IMR-90 (cell line): ENCODE measurements at regions not wholly inside any gene's neighbourhood (a gene's known extent, or its start where the extent isn't known, plus 50 kb on each side); places are given as distances from the start of the nearest gene placed in this dataset.

Experiments used
- ATAC-seq: fragments of 200-7000 bp; cut with Tn5 transposase; 2 replicates; pipeline ENCODE4 v1.9.1; 2020; ENCODE audit warnings: low read depth, mild to moderate bottlenecking, moderate library complexity
- BruUV-seq: library from RNA; stranded (reverse); fragments of 400-500 nt; replicated peaks from 2 replicates; lab custom pipeline; 2021; lab: Mats Ljungman, UMichigan
- CTCF ChIA-PET: fragments of 300-600 bp; formaldehyde crosslinking; extraction: SDS; loops from one replicate; lab custom pipeline; 2021; ENCODE audit warnings: antibody characterized with exemption; lab: Yijun Ruan, JAX
- POLR2A ChIA-PET: fragments of 300-600 bp; sonication (Branson Sonifier 250); formaldehyde crosslinking; loops from one replicate; lab custom pipeline; 2022; ENCODE audit warnings: antibody characterized with exemption; ENCODE audit not compliant: unreplicated experiment; lab: Charles Lee
- DNase-seq: peaks from one replicate; pipeline ENCODE4 v3.0.0; 2013
- H2AFZ ChIP-seq: replicated peaks from 2 replicates; pipeline ENCODE3; 2013; ENCODE audit warnings: low read length, mild to moderate bottlenecking; ENCODE audit not compliant: poor library complexity
- H2AK5ac ChIP-seq: 2 replicates; pipeline ENCODE4 v1.6.1; 2013; ENCODE audit warnings: low read depth, low read length, inconsistent platforms
- H2AK9ac ChIP-seq: replicated peaks from 2 replicates; pipeline ENCODE3; 2013; ENCODE audit warnings: mild to moderate bottlenecking, low read depth, low read length, moderate library complexity; ENCODE audit not compliant: poor library complexity
- H2BK120ac ChIP-seq: 2 replicates; pipeline ENCODE4 v1.6.1; 2013; ENCODE audit warnings: low read depth, low read length, inconsistent platforms
- H2BK15ac ChIP-seq: 3 replicates; pipeline ENCODE4 v1.6.1; 2013; ENCODE audit warnings: low read depth, low read length, inconsistent platforms
- H2BK20ac ChIP-seq: 2 replicates; pipeline ENCODE4 v1.6.1; 2013; ENCODE audit warnings: low read depth, mild to moderate bottlenecking, inconsistent platforms, low read length, moderate library complexity
- H2BK5ac ChIP-seq: 2 replicates; pipeline ENCODE4 v1.6.1; 2013; ENCODE audit warnings: mild to moderate bottlenecking, low read depth, low read length, inconsistent platforms; ENCODE audit not compliant: poor library complexity, severe bottlenecking
- H3K14ac ChIP-seq: replicated peaks from 2 replicates; pipeline ENCODE4 v1.6.1; 2013; ENCODE audit warnings: low read depth, low read length, inconsistent platforms
- H3K18ac ChIP-seq: 2 replicates; pipeline ENCODE4 v1.6.1; 2013; ENCODE audit warnings: low read depth, low read length, control low read depth
- H3K23ac ChIP-seq: 2 replicates; pipeline ENCODE4 v1.6.1; 2013; ENCODE audit warnings: low read depth, low read length, inconsistent platforms
- H3K27ac ChIP-seq: 2 replicates; pipeline ENCODE4 v1.5.1; 2013; ENCODE audit warnings: mild to moderate bottlenecking, control low read depth, low read length; ENCODE audit not compliant: insufficient read depth
- H3K27me3 ChIP-seq: 2 replicates; pipeline ENCODE4 v1.6.1; 2013; ENCODE audit warnings: low read length; ENCODE audit not compliant: control insufficient read depth, insufficient read depth
- H3K36me3 ChIP-seq: 2 replicates; pipeline ENCODE4 v1.6.1; 2013; ENCODE audit warnings: low read length, mixed read lengths; ENCODE audit not compliant: control insufficient read depth, insufficient read depth
- H3K4ac ChIP-seq: 2 replicates; pipeline ENCODE4 v1.6.1; 2013; ENCODE audit warnings: low read depth, low read length, inconsistent platforms
- H3K4me1 ChIP-seq: 2 replicates; pipeline ENCODE4 v1.6.1; 2013; ENCODE audit warnings: low read length, mixed read lengths; ENCODE audit not compliant: control insufficient read depth, insufficient read depth
- H3K4me2 ChIP-seq: 2 replicates; pipeline ENCODE4 v1.6.1; 2013; ENCODE audit warnings: low read depth, mild to moderate bottlenecking, control low read depth, low read length, moderate library complexity
- H3K4me3 ChIP-seq: 2 replicates; pipeline ENCODE4 v1.5.1; 2013; ENCODE audit warnings: low read depth, mild to moderate bottlenecking, control low read depth, low read length, moderate library complexity; ENCODE audit not compliant: insufficient read depth
- H3K56ac ChIP-seq: 2 replicates; pipeline ENCODE4 v1.6.1; 2013; ENCODE audit warnings: low read length, inconsistent platforms; ENCODE audit not compliant: insufficient read depth; ENCODE audit errors: extremely low read depth
- H3K79me1 ChIP-seq, 2 experiments: 2 replicates each; pipeline ENCODE4 v1.6.1; 2013; ENCODE audit warnings: low read length in 2 of 2, inconsistent platforms in 1 of 2, low read depth in 1 of 2
- H3K9ac ChIP-seq: 2 replicates; pipeline ENCODE4 v1.6.1; 2013; ENCODE audit warnings: low read depth, low read length, control low read depth
- H3K9me1 ChIP-seq: 2 replicates; pipeline ENCODE4 v1.6.1; 2013; ENCODE audit warnings: low read length, inconsistent platforms; ENCODE audit not compliant: insufficient read depth
- H3K9me3 ChIP-seq: 2 replicates; pipeline ENCODE4 v1.6.1; 2013; ENCODE audit warnings: low read length; ENCODE audit not compliant: control insufficient read depth, insufficient read depth
- H4K20me1 ChIP-seq: 2 replicates; pipeline ENCODE4 v1.6.1; 2013; ENCODE audit warnings: low read length, inconsistent platforms; ENCODE audit not compliant: insufficient read depth
- H4K5ac ChIP-seq: 2 replicates; pipeline ENCODE4 v1.6.1; 2013; ENCODE audit warnings: mild to moderate bottlenecking, low read depth, low read length, control low read depth
- H4K8ac ChIP-seq, 2 experiments: 2 replicates each; pipeline ENCODE4 v1.6.1; 2013; ENCODE audit warnings: low read depth in 2 of 2, low read length in 2 of 2, control low read depth in 1 of 2, inconsistent platforms in 1 of 2
- H4K91ac ChIP-seq: 2 replicates; pipeline ENCODE4 v1.6.1; 2013; ENCODE audit warnings: low read depth, low read length, inconsistent platforms; ENCODE audit not compliant: insufficient read depth
- BHLHE40 ChIP-seq: fragments of 150-350 bp; IDR thresholded peaks from 2 replicates; pipeline ENCODE4 v1.6.1; 2016; ENCODE audit warnings: mild to moderate bottlenecking, low read depth, low read length
- CEBPB ChIP-seq: IDR thresholded peaks from 2 replicates; pipeline ENCODE4 v1.6.1; 2012; ENCODE audit warnings: low read depth, low read length, improper control_type of control experiment
- CHD1 ChIP-seq: IDR thresholded peaks from 2 replicates; pipeline ENCODE4 v1.6.1; 2012; ENCODE audit warnings: low read depth, low read length, improper control_type of control experiment
- FOS ChIP-seq: fragments of 150-350 bp; IDR thresholded peaks from 2 replicates; pipeline ENCODE4 v1.6.1; 2016; ENCODE audit warnings: low read depth, low read length
- MAFK ChIP-seq: IDR thresholded peaks from 2 replicates; pipeline ENCODE4 v1.6.1; 2012; ENCODE audit warnings: low read depth, low read length, improper control_type of control experiment
- MAZ ChIP-seq: IDR thresholded peaks from 2 replicates; pipeline ENCODE4 v1.6.1; 2012; ENCODE audit warnings: low read depth, mild to moderate bottlenecking, low read length, improper control_type of control experiment, moderate library complexity, borderline replicate concordance
- MXI1 ChIP-seq: IDR thresholded peaks from 2 replicates; pipeline ENCODE4 v1.6.1; 2012; ENCODE audit warnings: low read depth, mild to moderate bottlenecking, low read length, moderate library complexity, borderline replicate concordance
- NFE2L2 ChIP-seq: fragments of 150-350 bp; IDR thresholded peaks from 2 replicates; pipeline ENCODE4 v1.6.1; 2016; ENCODE audit warnings: low read depth, mild to moderate bottlenecking, low read length
- POLR2A ChIP-seq: IDR thresholded peaks from 2 replicates; pipeline ENCODE4 v1.6.1; 2012; ENCODE audit warnings: mild to moderate bottlenecking, low read depth, low read length
- RAD21 ChIP-seq: IDR thresholded peaks from 2 replicates; pipeline ENCODE4 v1.6.1; 2012; ENCODE audit warnings: low read length, improper control_type of control experiment
- RCOR1 ChIP-seq: IDR thresholded peaks from 2 replicates; pipeline ENCODE4 v1.6.1; 2012; ENCODE audit warnings: mild to moderate bottlenecking, low read length, improper control_type of control experiment; ENCODE audit not compliant: insufficient replicate concordance
- RFX5 ChIP-seq: IDR thresholded peaks from 2 replicates; pipeline ENCODE4 v1.8.0; 2012; ENCODE audit warnings: low read depth, mild to moderate bottlenecking, low read length, moderate library complexity
- SMC3 ChIP-seq: fragments of 150-350 bp; IDR thresholded peaks from 2 replicates; pipeline ENCODE4 v1.6.1; 2016; ENCODE audit warnings: low read depth, mild to moderate bottlenecking, antibody characterized with exemption, low read length, moderate library complexity
- WGBS, 2 experiments: methylation state at CpG; one replicate each; pipeline versions ENCODE4 v1.1.5 to v1.1.7; 2013; ENCODE audit warnings: missing lambda C conversion rate in 2 of 2; ENCODE audit not compliant: insufficient read length in 1 of 2; ENCODE audit errors: extremely low coverage in 2 of 2; 5-methylcytosine and 5-hydroxymethylcytosine counted together
- dilution Hi-C: fragments of 300-500 bp; cut with HindIII; formaldehyde crosslinking; loops from one replicate; pipeline ENCODE4 v1.14.3; 2018; ENCODE audit warnings: low sequenced_read_pairs; ENCODE audit not compliant: unreplicated experiment
- in situ Hi-C: fragments of 300-500 bp; cut with MboI; formaldehyde crosslinking; loops from 3 replicates; pipeline ENCODE4 v1.14.3; 2019; ENCODE audit warnings: low sequenced_read_pairs, inconsistent platforms, mixed read lengths
- intact Hi-C: fragments of 100-400 bp; cut with micrococcal nuclease; formaldehyde crosslinking; loops from 2 replicates; pipeline ENCODE4 v1.10.0; 2022
- TF ChIP-seq, protein P1 (sequence below): fragments of 150-350 bp; IDR thresholded peaks from 2 replicates; pipeline ENCODE4 v1.6.1; 2016; ENCODE audit warnings: low read depth, mild to moderate bottlenecking, low read length, moderate library complexity, borderline replicate concordance
- TF ChIP-seq, protein P2 (sequence below): conservative IDR thresholded peaks from 2 replicates; pipeline ENCODE4 v1.5.1; 2012; ENCODE audit warnings: mild to moderate bottlenecking, low read depth, low read length, improper control_type of control experiment
- TF ChIP-seq, protein P3 (sequence below): fragments of 150-350 bp; IDR thresholded peaks from 2 replicates; pipeline ENCODE4 v1.6.1; 2017; ENCODE audit warnings: mild to moderate bottlenecking, antibody characterized with exemption, low read length, low read depth

DNA sequence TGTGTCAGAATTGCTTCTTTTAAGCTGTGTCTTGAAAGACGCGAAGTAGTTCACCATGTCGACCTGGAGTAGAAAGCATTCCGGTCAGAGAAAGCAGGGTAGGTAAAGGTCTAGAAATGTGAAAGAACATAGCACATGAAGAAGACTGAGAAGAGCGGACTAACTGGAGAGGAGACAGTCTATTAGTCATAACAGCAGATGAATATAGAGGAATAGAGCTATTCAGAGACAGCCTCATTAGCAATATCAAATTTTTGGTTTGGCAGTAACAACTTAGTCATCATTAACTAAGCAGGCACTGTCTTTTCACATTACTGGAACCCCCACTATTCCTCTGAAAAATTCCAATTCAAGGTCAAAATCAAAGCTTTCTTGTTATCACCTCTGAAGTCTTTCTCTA lies 678.8 kb downstream of the DIPK2A start:
- Histone ChIP-seq H3K27me3 (no peaks in the 10 kb centered on the region), H2AK9ac (no peak overlapping the region), H4K5ac (no peak overlapping the region), H2BK120ac (no peak overlapping the region), H3K23ac (no peak overlapping the region), H3K4me1 (no peaks in the 10 kb centered on the region), H4K8ac (no peak overlapping the region), H3K4me2 (no peak overlapping the region), H2BK15ac (no peak overlapping the region), H2AK5ac (no peak overlapping the region), H3K36me3 (no peaks in the 10 kb centered on the region), H3K4ac (no peak overlapping the region), H3K9me1 (no peaks in the 10 kb centered on the region), H2AFZ (no peak overlapping the region), H3K27ac (no peak overlapping the region), H3K4me3 (no peak overlapping the region), H3K18ac (no peak overlapping the region), H3K56ac (no peak overlapping the region), H2BK20ac (no peak overlapping the region), H4K20me1 (no peaks in the 10 kb centered on the region), H3K79me1 (no peaks in the 10 kb centered on the region), H3K9me3 (no peaks in the 10 kb centered on the region), H3K9ac (no peak overlapping the region), H3K14ac (no peak overlapping the region), H2BK5ac (no peak overlapping the region), H4K91ac (no peak overlapping the region)
- peak; percentile 57 for ATAC-seq
- dilution Hi-C loops: no loop called here
- in situ Hi-C loops: no loop called here
- no peak for DNase-seq
- WGBS, 2 experiments: 73% methylated on average over 3 of the region's 5 CpGs; no CpG with 5 or more reads in 1 of the 2 experiments
- no TSS peak for BruUV-seq
- intact Hi-C loops: loop anchor here (5.0 kb wide), 2 partner anchors 58 to 678 kb away; partner anchors contain the start of gene DIPK2A
- ChIA-PET POLR2A (no interaction called here), CTCF (no interaction called here)
- TF ChIP-seq NFE2L2 (no peak), BHLHE40 (no peak), POLR2A (no peak), CHD1 (no peak), SMC3 (no peak), RFX5 (no peak), MAFK (no peak), FOS (no peak), MXI1 (no peak), CEBPB (no peak), RCOR1 (no peak), MAZ (no peak), RAD21 (no peak)
- TF ChIP-seq, protein P1, sequence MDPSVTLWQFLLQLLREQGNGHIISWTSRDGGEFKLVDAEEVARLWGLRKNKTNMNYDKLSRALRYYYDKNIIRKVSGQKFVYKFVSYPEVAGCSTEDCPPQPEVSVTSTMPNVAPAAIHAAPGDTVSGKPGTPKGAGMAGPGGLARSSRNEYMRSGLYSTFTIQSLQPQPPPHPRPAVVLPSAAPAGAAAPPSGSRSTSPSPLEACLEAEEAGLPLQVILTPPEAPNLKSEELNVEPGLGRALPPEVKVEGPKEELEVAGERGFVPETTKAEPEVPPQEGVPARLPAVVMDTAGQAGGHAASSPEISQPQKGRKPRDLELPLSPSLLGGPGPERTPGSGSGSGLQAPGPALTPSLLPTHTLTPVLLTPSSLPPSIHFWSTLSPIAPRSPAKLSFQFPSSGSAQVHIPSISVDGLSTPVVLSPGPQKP: no peak
- TF ChIP-seq, protein P2, sequence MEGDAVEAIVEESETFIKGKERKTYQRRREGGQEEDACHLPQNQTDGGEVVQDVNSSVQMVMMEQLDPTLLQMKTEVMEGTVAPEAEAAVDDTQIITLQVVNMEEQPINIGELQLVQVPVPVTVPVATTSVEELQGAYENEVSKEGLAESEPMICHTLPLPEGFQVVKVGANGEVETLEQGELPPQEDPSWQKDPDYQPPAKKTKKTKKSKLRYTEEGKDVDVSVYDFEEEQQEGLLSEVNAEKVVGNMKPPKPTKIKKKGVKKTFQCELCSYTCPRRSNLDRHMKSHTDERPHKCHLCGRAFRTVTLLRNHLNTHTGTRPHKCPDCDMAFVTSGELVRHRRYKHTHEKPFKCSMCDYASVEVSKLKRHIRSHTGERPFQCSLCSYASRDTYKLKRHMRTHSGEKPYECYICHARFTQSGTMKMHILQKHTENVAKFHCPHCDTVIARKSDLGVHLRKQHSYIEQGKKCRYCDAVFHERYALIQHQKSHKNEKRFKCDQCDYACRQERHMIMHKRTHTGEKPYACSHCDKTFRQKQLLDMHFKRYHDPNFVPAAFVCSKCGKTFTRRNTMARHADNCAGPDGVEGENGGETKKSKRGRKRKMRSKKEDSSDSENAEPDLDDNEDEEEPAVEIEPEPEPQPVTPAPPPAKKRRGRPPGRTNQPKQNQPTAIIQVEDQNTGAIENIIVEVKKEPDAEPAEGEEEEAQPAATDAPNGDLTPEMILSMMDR: no peak
- TF ChIP-seq, protein P3, sequence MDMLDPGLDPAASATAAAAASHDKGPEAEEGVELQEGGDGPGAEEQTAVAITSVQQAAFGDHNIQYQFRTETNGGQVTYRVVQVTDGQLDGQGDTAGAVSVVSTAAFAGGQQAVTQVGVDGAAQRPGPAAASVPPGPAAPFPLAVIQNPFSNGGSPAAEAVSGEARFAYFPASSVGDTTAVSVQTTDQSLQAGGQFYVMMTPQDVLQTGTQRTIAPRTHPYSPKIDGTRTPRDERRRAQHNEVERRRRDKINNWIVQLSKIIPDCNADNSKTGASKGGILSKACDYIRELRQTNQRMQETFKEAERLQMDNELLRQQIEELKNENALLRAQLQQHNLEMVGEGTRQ: no peak
